Suprapubic skin (tissue), 4 donors: ENCODE measurements at regions not wholly inside any gene's neighbourhood (a gene's known extent, or its start where the extent isn't known, plus 50 kb on each side); places are given as distances from the start of the nearest gene placed in this dataset.

Experiments used
- DNase-seq, 2 donors: peaks; one replicate each; pipeline ENCODE4 v3.0.0-alpha.2; 2019; ENCODE audit warnings: low spot score in 2 of 2
- H3K27ac ChIP-seq: fragments of 200-600 bp; sonication (generic); one replicate; pipeline ENCODE4 v1.5.1; 2019
- H3K27me3 ChIP-seq: fragments of 200-600 bp; sonication (generic); one replicate; pipeline ENCODE4 v1.5.1; 2019
- H3K36me3 ChIP-seq: fragments of 200-600 bp; sonication (generic); one replicate; pipeline ENCODE4 v1.5.1; 2019
- H3K4me1 ChIP-seq: fragments of 200-600 bp; sonication (generic); one replicate; pipeline ENCODE4 v1.5.1; 2019
- H3K4me3 ChIP-seq: fragments of 200-600 bp; sonication (generic); one replicate; pipeline ENCODE4 v1.5.1; 2019; ENCODE audit warnings: mild to moderate bottlenecking
- H3K9me3 ChIP-seq: fragments of 200-600 bp; sonication (generic); one replicate; pipeline ENCODE4 v1.5.1; 2019
- EP300 ChIP-seq: sonication (generic); formaldehyde crosslinking; IDR thresholded peaks from one replicate; pipeline ENCODE4 v1.6.1; 2017; ENCODE audit warnings: antibody characterized with exemption
- POLR2A ChIP-seq, 2 donors: fragments of 450-650 bp; IDR thresholded peaks; one replicate each; pipeline ENCODE4 v1.6.1; 2017; ENCODE audit warnings: antibody characterized with exemption in 2 of 2, mild to moderate bottlenecking in 2 of 2, moderate library complexity in 2 of 2
- POLR2AphosphoS5 ChIP-seq, 3 donors: sonication (generic); formaldehyde crosslinking; IDR thresholded peaks; one replicate each; pipeline ENCODE4 v1.6.1; 2017; ENCODE audit warnings: antibody characterized with exemption in 3 of 3
- WGBS: methylation state at CpG from one replicate; pipeline ENCODE4 v1.1.5; 2018; 5-methylcytosine and 5-hydroxymethylcytosine counted together
- TF ChIP-seq, protein P1 (sequence below), 2 donors: fragments of 200-600 bp in 1 of 2; fragments of 450-650 bp in 1 of 2; sonication (generic) in 1 of 2; IDR thresholded peaks; one replicate each; pipeline ENCODE4 v1.5.1; 2016 to 2019; ENCODE audit warnings: antibody characterized with exemption in 2 of 2, mild to moderate bottlenecking in 1 of 2, moderate library complexity in 1 of 2

DNA sequence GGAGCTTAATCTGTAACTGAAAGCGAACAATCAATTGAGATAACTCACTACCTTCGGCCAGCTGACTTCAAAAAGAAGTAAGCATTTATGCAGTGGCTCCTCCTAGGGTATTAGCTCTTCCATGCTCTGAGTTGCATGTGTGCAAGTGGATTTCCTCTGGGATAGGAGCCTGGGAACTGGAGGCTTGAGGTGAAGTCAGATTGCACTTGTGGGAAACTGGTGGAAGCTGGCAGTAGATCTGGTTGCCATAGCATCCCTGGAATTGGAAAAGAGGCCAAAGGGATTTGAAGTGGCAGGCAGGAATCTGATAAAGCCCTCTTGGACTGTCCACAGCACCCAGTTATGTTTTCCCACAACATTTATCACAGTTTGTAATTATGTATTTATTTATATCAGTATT, 50.6 kb upstream of the FMNL2 start:
- H3K9me3 ChIP-seq, result no peaks in the 10 kb centered on the region
- no peak for DNase-seq
- H3K4me1 ChIP-seq, result no peaks in the 10 kb centered on the region
- TF ChIP-seq POLR2A (IDR thresholded peaks at IDR 0.05) (no peak), EP300 (no peak), POLR2AphosphoS5 (IDR thresholded peaks at IDR 0.05) (no peak)
- TF ChIP-seq, protein P1, sequence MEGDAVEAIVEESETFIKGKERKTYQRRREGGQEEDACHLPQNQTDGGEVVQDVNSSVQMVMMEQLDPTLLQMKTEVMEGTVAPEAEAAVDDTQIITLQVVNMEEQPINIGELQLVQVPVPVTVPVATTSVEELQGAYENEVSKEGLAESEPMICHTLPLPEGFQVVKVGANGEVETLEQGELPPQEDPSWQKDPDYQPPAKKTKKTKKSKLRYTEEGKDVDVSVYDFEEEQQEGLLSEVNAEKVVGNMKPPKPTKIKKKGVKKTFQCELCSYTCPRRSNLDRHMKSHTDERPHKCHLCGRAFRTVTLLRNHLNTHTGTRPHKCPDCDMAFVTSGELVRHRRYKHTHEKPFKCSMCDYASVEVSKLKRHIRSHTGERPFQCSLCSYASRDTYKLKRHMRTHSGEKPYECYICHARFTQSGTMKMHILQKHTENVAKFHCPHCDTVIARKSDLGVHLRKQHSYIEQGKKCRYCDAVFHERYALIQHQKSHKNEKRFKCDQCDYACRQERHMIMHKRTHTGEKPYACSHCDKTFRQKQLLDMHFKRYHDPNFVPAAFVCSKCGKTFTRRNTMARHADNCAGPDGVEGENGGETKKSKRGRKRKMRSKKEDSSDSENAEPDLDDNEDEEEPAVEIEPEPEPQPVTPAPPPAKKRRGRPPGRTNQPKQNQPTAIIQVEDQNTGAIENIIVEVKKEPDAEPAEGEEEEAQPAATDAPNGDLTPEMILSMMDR (IDR thresholded peaks at IDR 0.05), result no peak
- no peaks in the 10 kb centered on the region for H3K36me3 ChIP-seq
- no peak overlapping the region for H3K27ac ChIP-seq
- H3K4me3 ChIP-seq, result no peak overlapping the region
- 96% methylated on average over 2 of the region's 2 CpGs for WGBS
- no peaks in the 10 kb centered on the region for H3K27me3 ChIP-seq
